CD8-positive, alpha-beta memory T cell (primary cell): ENCODE measurements at regions not wholly inside any gene's neighbourhood (a gene's known extent, or its start where the extent isn't known, plus 50 kb on each side); places are given as distances from the start of the nearest gene placed in this dataset.

Experiments
- CTCF ChIA-PET: fragments of 350-600 bp; sonication (Branson Sonifier 250); formaldehyde crosslinking; loops from one replicate; lab custom pipeline; 2021; ENCODE audit warnings: antibody characterized with exemption; lab: Charles Lee
- POLR2A ChIA-PET: fragments of 350-600 bp; sonication (Branson Sonifier 250); formaldehyde crosslinking; loops from one replicate; lab custom pipeline; 2021; ENCODE audit warnings: antibody characterized with exemption; lab: Charles Lee
- DNase-seq, 5 donors: peaks; one replicate each; pipeline versions ENCODE4 v3.0.0 to v3.0.0-alpha.2; 2020 to 2022; ENCODE audit warnings: mixed read lengths in 1 of 5
- H3K27ac ChIP-seq: one replicate; pipeline ENCODE4 v1.7.0; 2013; ENCODE audit warnings: low read depth, mild to moderate bottlenecking, low read length, moderate library complexity
- H3K27me3 ChIP-seq: 2 replicates; pipeline ENCODE4 v1.7.0; 2013; ENCODE audit warnings: low read length, mild to moderate bottlenecking; ENCODE audit not compliant: insufficient read depth, poor library complexity, severe bottlenecking
- H3K36me3 ChIP-seq: 2 replicates; pipeline ENCODE4 v1.7.0; 2013; ENCODE audit warnings: mild to moderate bottlenecking, low read length, moderate library complexity; ENCODE audit not compliant: insufficient read depth
- H3K4me1 ChIP-seq: 2 replicates; pipeline ENCODE4 v1.7.0; 2013; ENCODE audit warnings: mild to moderate bottlenecking, low read length, moderate library complexity; ENCODE audit not compliant: insufficient read depth
- H3K4me3 ChIP-seq: 2 replicates; pipeline ENCODE4 v1.7.0; 2013; ENCODE audit warnings: mild to moderate bottlenecking, low read length
- H3K9me3 ChIP-seq: 2 replicates; pipeline ENCODE4 v1.7.0; 2013; ENCODE audit warnings: mild to moderate bottlenecking, low read length
- H3K27ac Mint-ChIP-seq, 8 donors: one replicate each; pipeline ENCODE4 v1.8.0; 2020 to 2021; ENCODE audit warnings: mixed read lengths in 8 of 8, mild to moderate bottlenecking in 6 of 8, inconsistent platforms in 3 of 8, moderate library complexity in 3 of 8
- H3K27me3 Mint-ChIP-seq, 2 donors: one replicate each; pipeline ENCODE4 v1.8.0; 2020 to 2021; ENCODE audit warnings: mixed read lengths in 2 of 2, mild to moderate bottlenecking in 1 of 2, moderate library complexity in 1 of 2
- H3K36me3 Mint-ChIP-seq, 3 donors: one replicate each; pipeline ENCODE4 v1.8.0; 2020 to 2021; ENCODE audit warnings: mixed read lengths in 3 of 3, inconsistent platforms in 1 of 3, mild to moderate bottlenecking in 1 of 3
- H3K4me1 Mint-ChIP-seq, 3 donors: one replicate each; pipeline ENCODE4 v1.8.0; 2020 to 2021; ENCODE audit warnings: mixed read lengths in 3 of 3, inconsistent platforms in 1 of 3, mild to moderate bottlenecking in 1 of 3
- H3K4me3 Mint-ChIP-seq, 7 donors: one replicate each; pipeline ENCODE4 v1.8.0; 2020 to 2021; ENCODE audit warnings: mixed read lengths in 7 of 7, mild to moderate bottlenecking in 6 of 7, moderate library complexity in 4 of 7, inconsistent platforms in 2 of 7
- H3K9me3 Mint-ChIP-seq, 5 donors: one replicate each; pipeline ENCODE4 v1.8.0; 2020 to 2022; ENCODE audit warnings: mixed read lengths in 5 of 5, mild to moderate bottlenecking in 3 of 5, moderate library complexity in 2 of 5, inconsistent platforms in 1 of 5

DNA sequence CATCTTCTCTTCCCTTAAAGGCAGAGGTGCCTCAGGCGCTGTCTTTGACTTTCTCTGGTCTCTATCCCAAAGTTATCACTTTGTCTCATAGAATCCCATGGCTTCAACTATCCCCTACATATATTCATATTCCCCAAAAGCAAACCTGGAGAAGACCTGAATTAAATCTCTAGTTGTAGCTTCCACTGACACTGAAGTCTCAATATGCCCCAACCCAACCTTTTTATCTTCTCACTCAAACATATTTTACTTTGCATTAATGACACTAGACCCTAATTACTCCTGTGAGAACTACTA, 354.5 kb upstream of the DUSP10 start:
- no peaks in the 10 kb centered on the region for H3K4me1 Mint-ChIP-seq

DNA sequence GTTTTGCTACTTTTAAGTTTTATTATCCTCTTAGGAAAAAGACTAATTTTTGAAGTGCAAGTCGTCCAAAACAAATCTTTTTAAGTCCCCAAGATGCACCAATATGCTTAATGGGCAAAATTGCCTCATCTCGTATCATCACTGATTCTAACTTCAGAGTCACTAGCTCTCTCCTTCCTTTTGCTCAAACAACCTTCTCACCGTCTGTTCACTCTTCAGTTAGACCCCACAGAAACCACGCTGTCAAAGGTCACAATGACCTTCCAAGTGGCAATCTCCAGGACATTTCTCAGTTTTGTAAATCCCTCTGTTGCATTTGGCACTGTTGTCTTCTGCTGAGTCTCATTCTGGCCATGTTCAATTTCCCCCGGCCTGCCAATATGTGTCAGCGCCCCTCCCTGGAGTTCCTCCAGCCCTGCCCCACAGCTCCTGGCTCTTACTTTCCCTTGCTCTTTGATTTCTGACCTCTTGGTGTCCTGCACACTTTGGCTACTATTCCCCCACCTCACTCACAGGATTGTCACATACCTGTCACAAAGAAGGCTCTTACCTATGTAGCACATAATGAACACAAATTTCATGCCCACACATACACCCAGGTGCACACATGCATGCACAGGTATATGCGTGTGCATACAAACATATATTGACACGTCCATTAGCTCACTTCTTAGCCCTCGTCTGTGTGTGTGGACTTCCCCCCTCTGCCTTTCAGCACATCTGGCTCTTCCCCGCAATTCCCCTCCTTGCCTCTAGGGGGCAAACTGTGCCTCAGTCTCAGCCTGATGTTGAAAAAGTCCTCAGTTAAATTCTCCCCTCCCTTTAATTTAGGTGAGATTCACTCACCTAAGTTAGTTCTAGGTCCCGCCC, 354.0 kb upstream of the DUSP10 start:
- H3K9me3 Mint-ChIP-seq, result no peaks in the 10 kb centered on the region
- Histone ChIP-seq H3K4me1 (no peaks in the 10 kb centered on the region), H3K27ac (no peak overlapping the region), H3K4me3 (no peak overlapping the region), H3K36me3 (no peaks in the 10 kb centered on the region), H3K27me3 (no peaks in the 10 kb centered on the region), H3K9me3 (no peaks in the 10 kb centered on the region)
- H3K4me1 Mint-ChIP-seq, result no peaks in the 10 kb centered on the region
- H3K36me3 Mint-ChIP-seq, result no peaks in the 10 kb centered on the region
- ChIA-PET POLR2A (no interaction called here), CTCF (interaction anchor here (0.8 to 3.5 kb wide), 15 partner anchors 8 to 618 kb away, joined by 3 to 42 read pairs (median 4); no protein-coding TSS in a partner anchor)
- H3K4me3 Mint-ChIP-seq, result no peak overlapping the region
- no peak overlapping the region for H3K27ac Mint-ChIP-seq
- H3K27me3 Mint-ChIP-seq, result no peaks in the 10 kb centered on the region
- peak; percentile 34 to 67 (median 41) for DNase-seq

More for the DNA sequence above, 354.5 kb upstream of the DUSP10 start:
- H3K4me3 ChIP-seq, result no peak overlapping the region
- no peak for DNase-seq
- Mint-ChIP-seq H3K9me3 (no peaks in the 10 kb centered on the region), H3K27me3 (no peaks in the 10 kb centered on the region), H3K27ac (no peak overlapping the region), H3K36me3 (no peaks in the 10 kb centered on the region), H3K4me3 (no peak overlapping the region)
- H3K36me3 ChIP-seq, result no peaks in the 10 kb centered on the region
- ChIA-PET POLR2A (no interaction called here), CTCF (interaction anchor here (1.0 to 3.5 kb wide), 10 partner anchors 12 to 367 kb away, joined by 3 to 42 read pairs (median 4); no protein-coding TSS in a partner anchor)
- no peaks in the 10 kb centered on the region for H3K9me3 ChIP-seq
- no peaks in the 10 kb centered on the region for H3K27me3 ChIP-seq
- no peaks in the 10 kb centered on the region for H3K4me1 ChIP-seq
- no peak overlapping the region for H3K27ac ChIP-seq

DNA sequence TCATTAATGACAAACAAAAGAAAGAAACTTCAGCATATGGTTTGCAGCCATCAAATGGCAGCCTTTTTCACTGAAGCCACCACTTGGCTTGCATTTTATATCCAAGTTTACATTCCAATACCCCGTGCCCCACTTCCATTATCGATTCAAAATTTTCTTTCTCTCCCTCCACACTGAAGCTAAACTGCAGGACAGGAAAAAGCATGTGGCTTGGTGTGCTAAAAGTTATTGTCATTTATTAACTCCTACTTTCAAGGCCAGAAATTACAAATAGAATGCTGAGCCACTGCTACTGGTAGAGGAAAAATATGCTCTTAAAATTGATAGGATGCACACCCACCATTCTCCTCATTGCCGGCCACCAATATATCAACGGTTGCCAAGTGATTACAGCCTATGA, 351.6 kb upstream of the DUSP10 start:
- Histone ChIP-seq H3K27me3 (no peaks in the 10 kb centered on the region), H3K4me3 (no peak overlapping the region), H3K36me3 (no peaks in the 10 kb centered on the region), H3K27ac (no peak overlapping the region), H3K9me3 (no peaks in the 10 kb centered on the region), H3K4me1 (no peaks in the 10 kb centered on the region)
- H3K4me1 Mint-ChIP-seq, result no peaks in the 10 kb centered on the region
- CTCF ChIA-PET, result no interaction called here
- H3K9me3 Mint-ChIP-seq, result no peaks in the 10 kb centered on the region
- POLR2A ChIA-PET, result no interaction called here
- no peak overlapping the region for H3K4me3 Mint-ChIP-seq
- no peak for DNase-seq
- no peak overlapping the region for H3K27ac Mint-ChIP-seq
- H3K36me3 Mint-ChIP-seq, result peaks cover 0 to 3% (median 0%) of the 10 kb centered on the region in 3 donors
- H3K27me3 Mint-ChIP-seq, result peaks cover 3 to 5% of the 10 kb centered on the region in 2 donors

DNA sequence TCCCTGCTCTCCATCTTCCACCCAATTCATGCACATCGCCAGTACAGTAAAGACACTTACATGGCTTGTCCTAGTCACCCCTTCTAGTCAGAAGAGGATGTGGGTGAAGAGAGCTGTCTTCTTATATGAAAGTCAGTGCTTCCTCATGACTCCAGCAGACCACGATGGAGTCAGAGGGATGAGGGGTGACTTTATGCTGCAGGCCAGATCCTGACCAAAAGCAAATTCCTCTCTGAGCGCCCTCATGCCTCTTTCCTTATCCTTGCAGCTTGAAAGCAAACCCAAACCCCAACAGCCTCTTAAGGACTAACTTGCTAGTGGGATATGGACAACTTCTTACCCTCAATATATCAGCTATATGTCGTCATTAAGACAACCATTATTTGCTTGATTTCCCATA, 348.2 kb upstream of the DUSP10 start:
- peaks cover 0 to 4% (median 2%) of the 10 kb centered on the region in 5 donors for H3K9me3 Mint-ChIP-seq
- peaks cover 0 to 6% (median 2%) of the 10 kb centered on the region in 3 donors for H3K36me3 Mint-ChIP-seq
- ChIA-PET POLR2A (no interaction called here), CTCF (interaction anchor here (2.7 kb wide), 1 partner anchor 365 kb away, joined by 10 read pairs; no protein-coding TSS in a partner anchor)
- no peak overlapping the region for H3K27ac Mint-ChIP-seq
- no peak overlapping the region for H3K4me3 Mint-ChIP-seq
- no peak for DNase-seq
- Histone ChIP-seq H3K4me1 (no peaks in the 10 kb centered on the region), H3K27me3 (no peaks in the 10 kb centered on the region), H3K27ac (no peak overlapping the region), H3K9me3 (no peaks in the 10 kb centered on the region), H3K4me3 (no peak overlapping the region), H3K36me3 (no peaks in the 10 kb centered on the region)
- no peaks in the 10 kb centered on the region for H3K4me1 Mint-ChIP-seq
- peaks cover 10 to 14% of the 10 kb centered on the region in 2 donors for H3K27me3 Mint-ChIP-seq

DNA sequence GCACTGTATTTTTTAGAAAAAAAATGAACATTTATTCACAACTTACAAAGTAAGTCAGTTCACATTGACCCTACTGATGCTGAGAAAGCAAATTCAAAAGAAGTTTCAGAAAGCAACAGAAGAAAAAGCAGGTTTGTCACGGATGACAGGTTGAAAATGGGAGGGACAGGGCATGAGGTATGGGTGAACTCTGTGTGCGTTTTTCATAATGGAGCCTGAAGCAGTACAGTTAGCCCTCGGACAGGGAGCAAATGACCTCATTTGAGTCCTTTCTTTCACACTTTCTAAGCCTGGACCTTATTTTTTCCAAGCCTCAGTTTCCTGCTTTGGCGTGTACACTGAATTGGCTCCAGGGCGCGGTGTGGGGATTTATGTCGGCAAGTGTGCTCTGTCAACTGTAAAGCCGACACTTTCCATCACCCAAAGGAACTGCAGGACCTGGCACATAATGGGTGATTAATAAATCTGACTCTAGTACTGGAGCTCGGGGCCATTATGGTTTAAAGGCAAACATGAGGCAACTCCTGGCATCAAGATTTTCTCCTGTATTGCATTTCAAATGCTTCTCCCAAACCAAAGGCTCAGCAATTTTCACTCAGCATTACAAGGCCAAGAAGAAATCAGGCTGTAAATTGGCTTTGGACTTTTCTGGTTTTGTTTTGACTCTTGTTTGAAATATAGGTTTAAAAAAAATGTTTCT, 345.5 kb upstream of the DUSP10 start:
- Histone ChIP-seq H3K4me1 (no peaks in the 10 kb centered on the region), H3K27ac (no peak overlapping the region), H3K4me3 (no peak overlapping the region), H3K9me3 (no peaks in the 10 kb centered on the region), H3K27me3 (no peaks in the 10 kb centered on the region), H3K36me3 (no peaks in the 10 kb centered on the region)
- Mint-ChIP-seq H3K4me1 (no peaks in the 10 kb centered on the region), H3K9me3 (peaks cover 0 to 6% (median 2%) of the 10 kb centered on the region in 5 donors), H3K27me3 (peaks cover 10 to 19% of the 10 kb centered on the region in 2 donors), H3K36me3 (peaks cover 0 to 8% (median 4%) of the 10 kb centered on the region in 3 donors), H3K27ac (peak overlapping the region in 1 of 8 donors; percentile 23), H3K4me3 (no peak overlapping the region)
- ChIA-PET POLR2A (no interaction called here), CTCF (no interaction called here)
- no peak for DNase-seq

DNA sequence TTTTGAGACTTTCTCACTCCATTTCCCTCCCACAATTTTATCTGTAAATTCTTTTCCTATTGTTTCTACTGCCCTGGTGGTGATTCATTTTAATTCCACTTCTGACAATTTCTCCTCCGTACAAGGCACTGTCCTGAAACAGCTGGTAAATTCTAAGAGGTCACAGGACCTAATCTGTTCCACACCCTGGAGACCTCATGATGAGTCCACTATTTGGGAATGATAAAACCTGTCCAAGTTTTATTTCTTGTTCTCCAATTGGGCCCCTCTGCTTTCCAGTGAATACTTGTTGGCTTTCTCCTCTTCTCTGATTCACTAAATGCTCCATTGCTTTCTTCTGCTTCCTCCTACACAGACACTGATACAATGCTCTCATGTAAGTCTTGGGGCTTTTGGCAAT, 343.1 kb upstream of the DUSP10 start:
- Histone ChIP-seq H3K36me3 (no peaks in the 10 kb centered on the region), H3K27ac (no peak overlapping the region), H3K9me3 (no peaks in the 10 kb centered on the region), H3K4me3 (no peak overlapping the region), H3K4me1 (no peaks in the 10 kb centered on the region), H3K27me3 (no peaks in the 10 kb centered on the region)
- Mint-ChIP-seq H3K4me1 (no peaks in the 10 kb centered on the region), H3K9me3 (peaks cover 0 to 6% (median 2%) of the 10 kb centered on the region in 5 donors), H3K27me3 (peaks cover 10 to 19% of the 10 kb centered on the region in 2 donors), H3K4me3 (no peak overlapping the region), H3K36me3 (peaks cover 0 to 8% (median 4%) of the 10 kb centered on the region in 3 donors), H3K27ac (no peak overlapping the region)
- ChIA-PET POLR2A (no interaction called here), CTCF (interaction anchor here (1.1 kb wide), 1 partner anchor 10 kb away, joined by 4 read pairs; no protein-coding TSS in a partner anchor)
- no peak for DNase-seq

DNA sequence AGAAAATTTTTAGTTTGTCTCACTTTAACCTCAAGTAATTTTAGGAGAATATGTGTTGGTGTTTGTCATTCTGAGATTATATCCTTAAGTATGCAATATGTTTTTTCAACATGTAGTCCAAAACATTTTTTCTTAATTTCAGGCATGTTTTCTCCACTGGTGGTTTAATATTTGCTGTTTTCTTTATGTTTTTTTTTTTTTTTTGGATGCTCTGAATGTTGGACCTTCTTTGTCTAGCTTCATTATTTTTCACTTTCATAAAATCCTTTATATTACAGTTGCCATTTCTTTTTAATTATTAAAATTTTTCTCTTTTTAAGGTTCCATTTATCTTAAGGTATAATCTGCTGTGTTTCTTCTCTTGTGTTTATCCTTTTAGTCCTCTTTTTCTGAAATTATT, 342.2 kb upstream of the DUSP10 start:
- Mint-ChIP-seq H3K9me3 (peaks cover 0 to 6% (median 2%) of the 10 kb centered on the region in 5 donors), H3K4me3 (no peak overlapping the region), H3K27ac (no peak overlapping the region), H3K36me3 (peaks cover 0 to 7% (median 4%) of the 10 kb centered on the region in 3 donors), H3K27me3 (peaks cover 7 to 16% of the 10 kb centered on the region in 2 donors), H3K4me1 (no peaks in the 10 kb centered on the region)
- no peaks in the 10 kb centered on the region for H3K27me3 ChIP-seq
- H3K36me3 ChIP-seq, result no peaks in the 10 kb centered on the region
- CTCF ChIA-PET, result no interaction called here
- no peaks in the 10 kb centered on the region for H3K9me3 ChIP-seq
- H3K27ac ChIP-seq, result no peak overlapping the region
- POLR2A ChIA-PET, result no interaction called here
- no peaks in the 10 kb centered on the region for H3K4me1 ChIP-seq
- no peak overlapping the region for H3K4me3 ChIP-seq
- DNase-seq, result no peak

DNA sequence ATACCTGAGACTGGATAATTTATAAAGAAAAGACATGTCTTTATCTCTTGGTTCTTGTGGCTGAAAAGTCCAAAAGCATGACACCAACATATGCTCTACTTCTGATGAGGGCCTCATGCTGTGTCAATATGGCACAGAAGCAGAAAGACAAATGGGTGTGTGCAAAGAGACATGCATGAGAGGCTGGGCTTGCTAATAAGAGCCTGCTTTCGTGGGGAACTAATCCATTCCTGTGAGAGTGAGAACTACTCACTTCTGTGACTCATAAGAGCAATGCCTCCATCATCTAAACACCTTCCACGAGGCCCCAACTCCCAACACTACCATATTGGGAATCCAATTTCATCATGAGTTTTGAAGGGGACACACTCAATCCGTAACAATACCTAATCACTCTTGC, 340.0 kb upstream of the DUSP10 start:
- no peak overlapping the region for H3K27ac Mint-ChIP-seq
- Histone ChIP-seq H3K27ac (no peak overlapping the region), H3K4me3 (no peak overlapping the region), H3K9me3 (no peaks in the 10 kb centered on the region), H3K36me3 (no peaks in the 10 kb centered on the region), H3K27me3 (no peaks in the 10 kb centered on the region), H3K4me1 (no peaks in the 10 kb centered on the region)
- H3K4me1 Mint-ChIP-seq, result no peaks in the 10 kb centered on the region
- peaks cover 0 to 5% (median 4%) of the 10 kb centered on the region in 3 donors for H3K36me3 Mint-ChIP-seq
- POLR2A ChIA-PET, result no interaction called here
- H3K4me3 Mint-ChIP-seq, result no peak overlapping the region
- CTCF ChIA-PET, result no interaction called here
- DNase-seq, result no peak
- H3K9me3 Mint-ChIP-seq, result peaks cover 0 to 6% (median 2%) of the 10 kb centered on the region in 5 donors
- peaks cover 7 to 15% of the 10 kb centered on the region in 2 donors for H3K27me3 Mint-ChIP-seq
